H1 (cell line): ENCODE measurements at regions not wholly inside any gene's neighbourhood (a gene's known extent, or its start where the extent isn't known, plus 50 kb on each side); places are given as distances from the start of the nearest gene placed in this dataset.

Source experiments
- NANOG ChIP-seq: IDR thresholded peaks from 2 replicates; pipeline ENCODE4 v1.6.1; 2011; ENCODE audit warnings: low read length, low read depth, mild to moderate bottlenecking, inconsistent platforms; ENCODE audit not compliant: insufficient read depth, poor library complexity, severe bottlenecking
- TF ChIP-seq, protein P1 (sequence below): IDR thresholded peaks from 2 replicates; pipeline ENCODE4 v1.6.1; 2011; ENCODE audit warnings: low read length, improper control_type of control experiment
- TF ChIP-seq, protein P2 (sequence below), 3 experiments: IDR thresholded peaks; 1 replicate in 2 of 3; 2 replicates in 1 of 3; pipeline versions ENCODE4 v1.5.1 to v1.6.1; 2011; ENCODE audit warnings: low read length in 3 of 3, mild to moderate bottlenecking in 3 of 3, inconsistent platforms in 2 of 3, low read depth in 1 of 3, moderate library complexity in 1 of 3; ENCODE audit not compliant: insufficient read depth in 1 of 3; ENCODE audit errors: control extremely low read depth in 1 of 3

DNA sequence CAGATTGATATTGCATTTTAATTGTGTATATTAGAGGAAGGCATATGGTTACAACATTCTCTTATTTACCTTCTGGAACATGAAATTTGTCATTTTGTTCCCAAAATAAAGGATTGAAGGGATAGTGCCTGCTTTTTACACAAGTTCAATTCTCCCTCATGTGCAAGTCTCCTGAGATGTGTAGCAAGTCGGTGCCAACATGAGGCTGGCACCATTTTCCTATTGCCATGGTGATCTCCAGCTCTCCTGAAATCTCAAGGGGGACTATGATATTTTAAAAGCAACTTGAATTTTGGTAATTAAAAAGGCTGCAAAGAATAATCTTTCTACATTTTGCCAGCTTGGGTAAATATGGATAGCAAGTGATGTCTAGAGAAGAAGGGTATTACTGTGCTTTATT is 693.3 kb upstream of the WWC1 start (continued):
- TF ChIP-seq, protein P1, sequence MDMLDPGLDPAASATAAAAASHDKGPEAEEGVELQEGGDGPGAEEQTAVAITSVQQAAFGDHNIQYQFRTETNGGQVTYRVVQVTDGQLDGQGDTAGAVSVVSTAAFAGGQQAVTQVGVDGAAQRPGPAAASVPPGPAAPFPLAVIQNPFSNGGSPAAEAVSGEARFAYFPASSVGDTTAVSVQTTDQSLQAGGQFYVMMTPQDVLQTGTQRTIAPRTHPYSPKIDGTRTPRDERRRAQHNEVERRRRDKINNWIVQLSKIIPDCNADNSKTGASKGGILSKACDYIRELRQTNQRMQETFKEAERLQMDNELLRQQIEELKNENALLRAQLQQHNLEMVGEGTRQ, result no peak
- TF ChIP-seq NANOG, result no peak
- TF ChIP-seq, protein P2, sequence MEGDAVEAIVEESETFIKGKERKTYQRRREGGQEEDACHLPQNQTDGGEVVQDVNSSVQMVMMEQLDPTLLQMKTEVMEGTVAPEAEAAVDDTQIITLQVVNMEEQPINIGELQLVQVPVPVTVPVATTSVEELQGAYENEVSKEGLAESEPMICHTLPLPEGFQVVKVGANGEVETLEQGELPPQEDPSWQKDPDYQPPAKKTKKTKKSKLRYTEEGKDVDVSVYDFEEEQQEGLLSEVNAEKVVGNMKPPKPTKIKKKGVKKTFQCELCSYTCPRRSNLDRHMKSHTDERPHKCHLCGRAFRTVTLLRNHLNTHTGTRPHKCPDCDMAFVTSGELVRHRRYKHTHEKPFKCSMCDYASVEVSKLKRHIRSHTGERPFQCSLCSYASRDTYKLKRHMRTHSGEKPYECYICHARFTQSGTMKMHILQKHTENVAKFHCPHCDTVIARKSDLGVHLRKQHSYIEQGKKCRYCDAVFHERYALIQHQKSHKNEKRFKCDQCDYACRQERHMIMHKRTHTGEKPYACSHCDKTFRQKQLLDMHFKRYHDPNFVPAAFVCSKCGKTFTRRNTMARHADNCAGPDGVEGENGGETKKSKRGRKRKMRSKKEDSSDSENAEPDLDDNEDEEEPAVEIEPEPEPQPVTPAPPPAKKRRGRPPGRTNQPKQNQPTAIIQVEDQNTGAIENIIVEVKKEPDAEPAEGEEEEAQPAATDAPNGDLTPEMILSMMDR (IDR thresholded peaks at IDR 0.05; ENCODE audit: control extremely low read depth in 1 of 3, insufficient read depth in 1 of 3, low read depth in 1 of 3, low read length in 3 of 3), result no peak
